SK-N-SH (cell line): ENCODE measurements at regions not wholly inside any gene's neighbourhood (a gene's known extent, or its start where the extent isn't known, plus 50 kb on each side); places are given as distances from the start of the nearest gene placed in this dataset.

ENCODE experiments used
- CTCF ChIA-PET: fragments of 300-600, 350-600 bp; formaldehyde crosslinking; extraction: SDS; loops from one replicate; lab custom pipeline; 2021; lab: Yijun Ruan, JAX
- POLR2A ChIA-PET: fragments of 350-600 bp; sonication (Branson Sonifier 250); formaldehyde crosslinking; extraction: SDS; loops from one replicate; lab custom pipeline; 2020; ENCODE audit warnings: antibody characterized with exemption, inconsistent platforms; lab: Yijun Ruan, JAX
- DNase-seq: peaks from one replicate; pipeline ENCODE4 v3.0.0; 2012
- H2AFZ ChIP-seq: fragments of 200-600 bp; sonication (generic); 2 replicates; pipeline ENCODE4 v1.8.1; 2016; ENCODE audit warnings: antibody characterized with exemption, mild to moderate bottlenecking, low read depth
- H3F3A ChIP-seq: fragments of 200-600 bp; sonication (generic); replicated peaks from 2 replicates; pipeline ENCODE3; 2016; ENCODE audit warnings: antibody characterized with exemption, mild to moderate bottlenecking; ENCODE audit not compliant: insufficient read depth
- H3K27ac ChIP-seq, 2 experiments: fragments of 200-500 bp in 1 of 2; fragments of 200-600 bp in 1 of 2; sonication (Bioruptor generic) in 1 of 2; sonication (generic), shearing (Covaris generic) in 1 of 2; 2 replicates each; pipeline versions ENCODE4 v1.5.1 to v1.6.1; 2014 to 2016; ENCODE audit warnings: low read depth in 2 of 2, inconsistent platforms in 1 of 2, low read length in 1 of 2, mild to moderate bottlenecking in 1 of 2, mixed read lengths in 1 of 2
- H3K27me3 ChIP-seq: fragments of 200-600 bp; sonication (generic), shearing (Covaris generic); 2 replicates; pipeline ENCODE4 v1.6.1; 2016; ENCODE audit warnings: mixed run types; ENCODE audit not compliant: insufficient read depth
- H3K36me3 ChIP-seq, 2 experiments: fragments of 200-500 bp in 1 of 2; fragments of 200-600 bp in 1 of 2; sonication (Bioruptor generic) in 1 of 2; sonication (generic) in 1 of 2; replicated peaks in 1 of 2; 2 replicates each; pipeline versions ENCODE3 to v1.5.1; 2014 to 2016; ENCODE audit warnings: low read length in 1 of 2, mild to moderate bottlenecking in 1 of 2; ENCODE audit not compliant: insufficient read depth in 2 of 2, control insufficient read depth in 1 of 2
- H3K4me1 ChIP-seq, 2 experiments: fragments of 200-500 bp in 1 of 2; fragments of 200-600 bp in 1 of 2; sonication (Bioruptor generic) in 1 of 2; sonication (generic), shearing (Covaris generic) in 1 of 2; 2 replicates each; pipeline versions ENCODE4 v1.5.1 to v1.6.1; 2014 to 2016; ENCODE audit warnings: low read depth in 1 of 2, low read length in 1 of 2, mixed run types in 1 of 2; ENCODE audit not compliant: insufficient read depth in 2 of 2, control insufficient read depth in 1 of 2
- H3K4me2 ChIP-seq: fragments of 200-600 bp; sonication (generic), shearing (Covaris generic); 2 replicates; pipeline ENCODE4 v1.6.1; 2017; ENCODE audit warnings: mixed run types
- H3K4me3 ChIP-seq, 2 experiments: fragments of 200-500 bp in 1 of 2; fragments of 200-600 bp in 1 of 2; sonication (Bioruptor generic) in 1 of 2; sonication (generic), shearing (Covaris generic) in 1 of 2; 2 replicates each; pipeline versions ENCODE4 v1.5.1 to v1.8.1; 2014 to 2016; ENCODE audit warnings: low read depth in 2 of 2, inconsistent platforms in 1 of 2, low read length in 1 of 2, mild to moderate bottlenecking in 1 of 2, mixed read lengths in 1 of 2, moderate library complexity in 1 of 2
- H3K79me2 ChIP-seq: fragments of 200-600 bp; sonication (generic); 2 replicates; pipeline ENCODE4 v1.8.1; 2017; ENCODE audit warnings: mild to moderate bottlenecking; ENCODE audit not compliant: insufficient read depth
- H3K9ac ChIP-seq: fragments of 200-600 bp; sonication (generic); 2 replicates; pipeline ENCODE4 v1.6.1; 2017; ENCODE audit warnings: mixed run types
- H3K9me2 ChIP-seq: fragments of 200-600 bp; sonication (generic); 2 replicates; pipeline ENCODE4 v1.6.1; 2017; ENCODE audit warnings: mixed run types
- H3K9me3 ChIP-seq: fragments of 200-600 bp; sonication (generic); 2 replicates; pipeline ENCODE4 v1.6.1; 2017; ENCODE audit warnings: mixed run types, mild to moderate bottlenecking, moderate library complexity
- H4K20me1 ChIP-seq: fragments of 200-600 bp; sonication (generic); 2 replicates; pipeline ENCODE4 v1.6.1; 2017; ENCODE audit warnings: mild to moderate bottlenecking, mixed run types; ENCODE audit not compliant: insufficient read depth
- CTCF ChIP-seq: fragments of 200-600 bp; sonication (generic); IDR thresholded peaks from 2 replicates; pipeline ENCODE4 v1.6.1; 2017; ENCODE audit warnings: antibody characterized with exemption, mild to moderate bottlenecking, moderate library complexity
- ELF1 ChIP-seq: IDR thresholded peaks from 2 replicates; pipeline ENCODE4 v1.4.0; 2012
- EZH2phosphoT487 ChIP-seq: fragments of 200-600 bp; sonication (generic); IDR thresholded peaks from 2 replicates; pipeline ENCODE4 v1.6.1; 2017; ENCODE audit warnings: low read depth, mixed run types, mild to moderate bottlenecking, antibody characterized with exemption, moderate library complexity, borderline replicate concordance
- FOXJ3 ChIP-seq: sonication (generic); formaldehyde crosslinking; IDR thresholded peaks from 2 replicates; pipeline ENCODE4 v1.5.1; 2020; ENCODE audit warnings: mild to moderate bottlenecking, missing genetic modification reagents
- GATA2 ChIP-seq: sonication (generic); formaldehyde crosslinking; IDR thresholded peaks from 2 replicates; pipeline ENCODE4 v1.5.0; 2020; ENCODE audit warnings: mild to moderate bottlenecking, missing genetic modification reagents
- MAX ChIP-seq: IDR thresholded peaks from 2 replicates; pipeline ENCODE4 v1.4.0; 2012; ENCODE audit warnings: low read depth
- NFIC ChIP-seq: IDR thresholded peaks from 2 replicates; pipeline ENCODE4 v1.4.0; 2012; ENCODE audit warnings: borderline replicate concordance
- NRF1 ChIP-seq: IDR thresholded peaks from 2 replicates; pipeline ENCODE4 v1.6.1; 2012; ENCODE audit warnings: low read depth, mild to moderate bottlenecking, low read length
- RCOR1 ChIP-seq: fragments of 150-350 bp; IDR thresholded peaks from 2 replicates; pipeline ENCODE4 v1.6.1; 2017; ENCODE audit warnings: antibody characterized with exemption, low read length
- RFX5 ChIP-seq: IDR thresholded peaks from 2 replicates; pipeline ENCODE4 v1.6.1; 2012; ENCODE audit warnings: mild to moderate bottlenecking, improper control_type of control experiment, low read length
- TAF1 ChIP-seq: IDR thresholded peaks from 2 replicates; pipeline ENCODE4 v1.6.1; 2012; ENCODE audit warnings: low read depth, mild to moderate bottlenecking, low read length, moderate library complexity, borderline replicate concordance
- YY1 ChIP-seq: IDR thresholded peaks from 2 replicates; pipeline ENCODE4 v1.4.0; 2012; ENCODE audit warnings: low read depth, mild to moderate bottlenecking
- ZBTB33 ChIP-seq: IDR thresholded peaks from 2 replicates; pipeline ENCODE4 v1.4.0; 2012; ENCODE audit warnings: low read depth, borderline replicate concordance
- WGBS: methylation state at CpG from one replicate; pipeline ENCODE4 v1.1.6; 2017; ENCODE audit warnings: low lambda C conversion rate; 5-methylcytosine and 5-hydroxymethylcytosine counted together

DNA sequence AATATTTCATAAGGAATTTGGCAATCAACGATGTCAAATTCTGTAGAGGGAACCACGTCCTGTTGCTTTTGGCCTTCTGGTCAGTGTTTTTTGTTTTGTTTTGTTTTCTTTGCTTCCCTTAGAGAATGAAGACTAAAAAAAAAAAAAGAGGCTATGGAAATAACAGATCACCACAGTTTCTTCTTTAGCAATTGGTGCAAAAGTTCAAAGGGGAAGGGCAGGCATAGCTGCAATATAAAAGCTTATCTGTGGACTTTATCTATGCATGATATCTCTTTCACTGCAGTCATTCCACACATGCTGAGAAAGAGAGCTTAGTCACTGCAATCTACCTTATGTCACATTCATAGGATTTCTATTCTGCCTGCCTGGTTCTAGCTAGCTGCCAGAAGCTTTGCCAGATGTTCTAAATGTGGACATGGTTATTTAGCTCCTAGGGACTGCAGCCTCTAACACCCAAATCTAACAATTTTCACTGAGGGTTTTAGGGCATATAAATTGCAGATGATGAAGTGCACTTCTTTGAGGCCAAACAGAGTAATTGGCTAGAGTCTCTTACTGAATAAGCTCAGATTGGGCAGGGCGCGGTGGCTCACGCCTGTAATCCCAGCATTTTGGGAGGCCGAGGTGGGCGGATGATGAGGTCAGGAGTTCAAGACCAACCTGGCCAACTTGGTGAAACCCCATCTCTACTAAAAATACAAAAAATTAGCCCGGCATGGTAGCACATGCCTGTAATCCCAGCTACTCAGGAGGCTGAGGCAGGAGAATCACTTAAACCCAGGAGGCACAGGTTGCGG, 637.2 kb downstream of the NTRK3 start (continued):
- TF ChIP-seq ZBTB33 (no peak), YY1 (no peak), MAX (no peak), EZH2phosphoT487 (no peak), TAF1 (no peak), CTCF (no peak)

- no peaks in the 10 kb centered on the region for H4K20me1 ChIP-seq
- H3K79me2 ChIP-seq = no peaks in the 10 kb centered on the region
- H3K9me2 ChIP-seq = no peaks in the 10 kb centered on the region
- no peaks in the 10 kb centered on the region for H3F3A ChIP-seq
- no peak for DNase-seq
- no peaks in the 10 kb centered on the region for H3K9me3 ChIP-seq
- no peak for TF ChIP-seq RFX5
- TF ChIP-seq RCOR1 = no peak
- no peak for TF ChIP-seq ELF1
- TF ChIP-seq FOXJ3 = no peak
- no peak for TF ChIP-seq GATA2 (CRISPR knock-in tag)
- no peak for TF ChIP-seq ZBTB33
- no peak for TF ChIP-seq NFIC
- TF ChIP-seq NRF1 = no peak
- H3K27ac ChIP-seq = peak overlapping the region in 1 of 2 experiments; percentile 69; a peak in 2 of 4 replicates
- no peaks in the 10 kb centered on the region for H3K4me1 ChIP-seq
- no peaks in the 10 kb centered on the region for H3K27me3 ChIP-seq
- no peak overlapping the region for H2AFZ ChIP-seq
- H3K9ac ChIP-seq = no peak overlapping the region
- 62% methylated on average over 4 of the region's 4 CpGs for WGBS
- POLR2A ChIA-PET = no interaction called here
- no peak overlapping the region for H3K4me2 ChIP-seq
- CTCF ChIA-PET = interaction anchor here (1.2 kb wide), 1 partner anchor 13 kb away, joined by 3 read pairs; no protein-coding TSS in a partner anchor
- no peaks in the 10 kb centered on the region for H3K36me3 ChIP-seq
- no peak overlapping the region for H3K4me3 ChIP-seq
Observed at GRCh38 chr15:87618203-87618725, 638.3 kb downstream of the NTRK3 start.
